ENCODE measurements at regions not wholly inside any gene's neighbourhood (a gene's known extent, or its start where the extent isn't known, plus 50 kb on each side); places are given as distances from the start of the nearest gene placed in this dataset.

DNA sequence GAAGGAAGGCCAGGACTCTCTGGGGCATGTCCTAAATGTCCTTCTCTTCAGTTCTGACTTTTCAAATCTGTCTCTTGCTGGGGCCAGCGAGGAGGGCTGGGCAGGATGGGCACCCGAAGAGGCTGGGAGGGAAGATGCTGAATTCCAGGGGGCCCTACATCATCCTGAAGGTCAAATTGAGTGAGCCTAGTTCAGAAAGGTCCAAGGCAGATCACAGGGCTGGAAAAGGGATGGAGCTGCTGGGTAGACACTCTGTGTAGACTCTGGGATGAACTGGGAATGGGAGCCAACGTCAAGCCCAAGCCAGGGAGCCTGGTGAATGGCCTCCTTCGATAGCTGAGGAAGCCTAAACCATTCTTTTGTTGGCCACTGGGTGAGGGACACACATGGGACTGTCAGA, 133.1 kb downstream of the MYCN start:
- no peak for TF ChIP-seq CTCF (IDR thresholded peaks at IDR 0.05; ENCODE audit: low read length)
- TF ChIP-seq EZH2 (IDR thresholded peaks at IDR 0.05; ENCODE audit: borderline replicate concordance, low read length): no peak
